GM12892 (cell line): ENCODE measurements at regions not wholly inside any gene's neighbourhood (a gene's known extent, or its start where the extent isn't known, plus 50 kb on each side); places are given as distances from the start of the nearest gene placed in this dataset.

Experiments used
- POLR2A ChIP-seq: IDR thresholded peaks from 2 replicates; pipeline ENCODE4 v1.6.1; 2011; ENCODE audit warnings: low read depth, low read length, control low read depth
- POLR2AphosphoS5 ChIP-seq: IDR thresholded peaks from 2 replicates; pipeline ENCODE4 v1.6.1; 2011; ENCODE audit warnings: low read depth, low read length, control low read depth
- TAF1 ChIP-seq: IDR thresholded peaks from 2 replicates; pipeline ENCODE4 v1.6.1; 2011; ENCODE audit warnings: low read depth, mild to moderate bottlenecking, control low read depth, low read length, borderline replicate concordance

DNA sequence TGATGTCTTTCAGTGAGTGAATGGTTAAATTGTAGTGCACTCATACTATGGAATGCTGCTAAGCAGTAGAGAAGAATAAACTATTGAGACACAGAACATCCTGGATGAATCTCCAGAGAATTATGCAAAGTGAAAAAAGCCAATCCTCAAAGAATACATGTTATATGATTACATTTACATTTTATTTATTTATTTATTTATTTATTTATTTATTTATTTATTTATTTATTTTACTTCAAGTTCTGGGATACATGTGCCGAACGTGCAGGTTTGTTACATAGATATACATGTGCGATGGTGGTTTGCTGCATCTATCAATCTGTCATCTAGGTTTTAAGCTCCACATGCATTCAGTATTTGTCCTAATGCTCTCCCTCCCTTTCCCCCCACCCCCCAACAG lies 175.8 kb upstream of the VGLL2 start:
- no peak for TF ChIP-seq TAF1
- no peak for TF ChIP-seq POLR2A
- no peak for TF ChIP-seq POLR2AphosphoS5
